AG08395 (cell line): ENCODE measurements at regions not wholly inside any gene's neighbourhood (a gene's known extent, or its start where the extent isn't known, plus 50 kb on each side); places are given as distances from the start of the nearest gene placed in this dataset.

Source experiments
- DNase-seq: peaks from one replicate; pipeline ENCODE4 v3.0.0; 2012; ENCODE audit warnings: mixed read lengths, low spot score

- no peak for DNase-seq
Measured at GRCh38 chr7:155181768-155182167, 111.6 kb downstream of the HTR5A start.

DNA sequence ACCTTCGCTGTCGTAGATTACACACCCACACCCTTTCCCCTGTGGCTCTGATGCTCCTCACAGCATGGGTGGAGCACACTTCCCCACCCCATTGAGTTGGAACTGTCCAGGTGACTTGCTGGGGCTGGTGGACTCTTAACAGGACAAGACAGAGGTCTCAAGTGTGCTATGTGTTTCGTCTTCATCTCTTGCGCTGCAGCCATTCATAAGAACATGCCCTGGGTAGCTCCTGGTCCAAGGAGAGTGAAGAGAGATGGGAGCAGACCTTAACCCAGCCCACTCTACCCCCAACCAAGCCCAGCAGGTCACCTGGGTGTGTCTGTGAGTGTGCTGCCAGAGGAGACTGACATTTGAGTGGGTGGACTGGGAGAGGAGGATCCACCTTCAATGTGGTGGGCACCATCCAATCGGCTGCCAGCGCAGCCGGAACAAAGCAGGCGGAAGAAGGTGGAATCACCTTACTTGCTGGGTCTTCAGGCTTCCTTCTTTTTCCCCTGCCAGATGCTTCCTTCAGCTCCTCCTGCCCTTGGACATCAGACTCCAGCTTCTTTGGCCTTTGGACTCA is 112.4 kb downstream of the HTR5A start:
- DNase-seq = no peak

DNA sequence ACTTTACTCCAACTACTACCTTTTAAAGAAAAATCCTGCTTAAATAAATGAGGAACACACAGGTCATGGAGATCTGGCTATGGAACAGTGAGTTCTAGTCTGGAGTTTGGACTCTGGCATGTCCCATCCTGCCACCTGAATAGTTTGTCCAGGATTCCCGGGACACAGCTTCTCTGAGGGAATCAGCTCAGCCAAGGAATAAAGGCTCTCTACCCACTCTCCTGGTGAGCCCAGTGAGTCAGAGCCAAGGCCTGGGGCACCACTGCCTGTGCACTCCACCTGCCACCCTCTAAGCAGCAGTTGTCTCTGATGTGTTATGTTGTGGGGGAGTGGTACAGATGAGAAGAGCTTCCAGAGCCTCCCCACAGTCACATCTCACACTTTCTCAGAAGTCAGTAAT is 113.5 kb downstream of the HTR5A start:
- no peak for DNase-seq

DNA sequence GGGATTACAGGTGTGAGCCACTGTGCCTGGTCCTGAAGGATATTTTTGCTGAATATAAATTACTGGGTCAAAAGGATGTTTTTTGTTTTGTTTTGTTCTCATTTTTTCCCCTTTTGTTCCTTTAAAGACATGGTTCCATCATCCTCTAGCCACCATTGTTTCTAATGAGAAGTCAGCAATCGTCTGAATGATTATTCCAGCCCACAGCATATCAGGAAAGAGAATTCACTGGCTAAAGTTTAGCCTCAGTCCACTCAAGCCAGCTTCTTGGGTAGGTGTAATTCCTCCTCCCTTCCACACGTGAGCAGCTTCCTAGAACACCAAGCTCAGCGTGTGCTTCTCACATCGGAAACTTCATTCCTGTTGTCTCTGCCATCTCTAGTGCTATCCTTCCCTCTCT is 112.8 kb upstream of the INSIG1 start:
- DNase-seq = no peak

GRCh38 chr7:155187061-155187785 is 110.5 kb upstream of the INSIG1 start:
- no peak for DNase-seq

DNA sequence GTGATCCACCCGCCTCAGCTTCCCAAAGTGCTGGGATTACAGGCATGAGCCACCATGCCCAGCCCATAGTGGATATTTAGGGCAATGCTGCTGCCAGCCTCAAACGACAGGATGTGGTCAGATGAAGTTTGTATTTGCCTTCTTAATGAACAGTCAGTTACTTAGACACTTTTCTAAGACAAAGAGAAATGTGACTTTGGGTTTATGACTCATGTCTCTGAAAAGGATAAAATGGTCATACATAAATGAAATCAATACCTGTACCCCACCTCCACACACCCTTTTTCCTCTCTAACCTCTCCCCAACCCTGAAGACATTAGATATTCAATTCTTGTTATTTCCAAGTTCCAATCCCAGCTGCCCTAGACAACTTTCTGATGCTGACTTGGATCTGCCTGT is 109.3 kb upstream of the INSIG1 start:
- no peak for DNase-seq

- DNase-seq = no peak
Measured at GRCh38 chr7:155188821-155189581, 108.7 kb upstream of the INSIG1 start.

GRCh38 chr7:155189590-155189989 is 108.1 kb upstream of the INSIG1 start:
- DNase-seq = no peak

DNA sequence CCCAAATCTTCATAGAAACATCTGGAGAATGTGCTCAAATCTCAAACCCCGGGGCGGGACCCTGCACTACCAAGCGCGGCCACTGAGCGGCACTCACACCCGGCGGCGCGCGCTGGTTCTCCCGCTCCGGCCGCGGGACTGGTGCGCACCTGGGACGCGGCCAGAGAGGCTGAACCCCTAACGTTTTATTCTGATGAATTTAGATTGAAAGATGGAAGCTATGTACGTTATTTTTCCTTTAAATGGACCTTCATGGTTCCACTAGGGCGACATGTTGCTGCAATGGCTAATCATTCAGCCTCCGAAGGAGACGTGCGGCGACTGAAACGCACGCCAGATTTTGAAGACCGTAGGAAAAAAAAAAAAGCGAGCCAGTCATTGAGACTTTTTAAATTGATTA is 107.0 kb upstream of the INSIG1 start:
- peak; percentile 72 for DNase-seq

DNA sequence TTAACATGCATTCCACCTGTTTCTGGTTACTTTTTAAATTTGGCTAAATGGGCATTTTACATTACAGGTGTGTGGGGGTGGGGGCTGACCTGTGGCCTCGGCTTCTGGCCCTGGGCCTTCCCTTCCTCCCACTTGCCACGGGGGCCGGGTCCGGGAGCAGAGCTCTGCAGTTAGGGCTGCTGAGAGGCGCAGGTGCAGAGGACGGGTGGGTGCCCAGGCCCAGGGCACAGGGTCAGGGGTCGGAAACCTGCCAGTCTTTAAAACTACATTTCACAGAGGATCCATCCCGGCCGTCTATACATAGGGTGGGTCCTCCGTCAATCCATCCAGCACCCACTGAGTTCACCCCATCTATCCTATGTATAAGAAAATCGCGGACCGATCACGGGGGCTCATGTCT is 106.5 kb upstream of the INSIG1 start:
- no peak for DNase-seq

DNA sequence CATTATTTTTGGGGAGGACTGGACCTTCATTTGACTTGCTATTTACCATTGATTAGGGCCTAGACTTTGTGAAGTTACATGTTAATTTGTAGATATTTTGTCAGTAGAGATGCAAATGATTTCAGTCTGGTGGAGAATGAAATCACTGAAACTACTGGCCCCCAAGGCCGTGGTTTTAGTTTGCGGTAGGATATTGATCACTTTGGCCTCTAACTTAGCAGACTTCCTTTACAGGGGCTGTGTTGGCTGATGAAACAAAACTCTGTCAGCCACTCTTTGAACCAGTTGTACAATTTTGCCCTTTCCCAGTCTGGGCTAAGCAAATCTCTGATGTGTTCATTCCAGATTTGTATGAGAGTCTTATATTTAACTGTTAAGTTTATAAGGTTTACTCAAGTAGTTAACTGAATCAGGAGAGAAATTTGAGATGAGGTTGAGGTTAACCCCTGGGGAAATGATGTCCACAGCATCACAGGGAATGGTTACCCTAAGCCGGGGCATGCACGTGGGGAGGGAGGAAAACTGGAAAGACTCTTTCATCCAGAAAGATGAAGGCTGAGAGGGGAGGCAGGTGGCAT is 105.7 kb upstream of the INSIG1 start:
- no peak for DNase-seq

DNA sequence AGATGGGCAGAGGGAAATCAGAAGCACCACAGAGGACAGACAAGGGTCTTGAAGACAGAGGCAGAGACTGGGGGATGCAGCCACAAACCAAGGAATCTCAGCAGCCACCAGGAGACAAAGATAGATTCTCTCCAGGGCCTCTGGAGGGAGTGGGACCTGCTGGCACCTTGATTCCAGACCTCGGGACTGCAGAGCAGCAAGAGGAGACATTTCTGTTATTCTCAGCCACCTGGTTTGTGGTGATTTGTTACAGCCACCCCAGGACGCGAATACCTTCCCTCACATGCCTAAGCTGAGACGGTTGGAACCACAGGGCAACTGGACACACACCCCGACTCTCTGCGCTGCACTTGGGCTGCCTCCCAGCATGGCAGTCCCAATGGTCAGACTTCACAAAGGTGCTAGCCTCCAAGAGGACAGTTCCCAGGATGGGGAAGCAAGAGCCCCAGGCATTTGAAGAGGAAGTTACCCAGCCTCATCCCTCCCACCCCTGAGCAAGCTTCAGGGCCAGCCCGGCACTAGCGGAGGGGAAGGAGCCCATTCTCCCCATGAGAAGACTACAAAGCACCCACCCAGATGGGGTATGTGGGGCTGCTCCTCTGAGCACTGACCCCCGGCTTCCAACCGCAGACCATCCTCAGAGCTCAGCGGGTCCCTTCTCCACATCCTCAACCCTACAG is 104.6 kb upstream of the INSIG1 start:
- DNase-seq = no peak

GRCh38 chr7:155193716-155194115 is 104.0 kb upstream of the INSIG1 start:
- no peak for DNase-seq

- no peak for DNase-seq
Measured at GRCh38 chr7:155194382-155195140, 103.1 kb upstream of the INSIG1 start.

DNA sequence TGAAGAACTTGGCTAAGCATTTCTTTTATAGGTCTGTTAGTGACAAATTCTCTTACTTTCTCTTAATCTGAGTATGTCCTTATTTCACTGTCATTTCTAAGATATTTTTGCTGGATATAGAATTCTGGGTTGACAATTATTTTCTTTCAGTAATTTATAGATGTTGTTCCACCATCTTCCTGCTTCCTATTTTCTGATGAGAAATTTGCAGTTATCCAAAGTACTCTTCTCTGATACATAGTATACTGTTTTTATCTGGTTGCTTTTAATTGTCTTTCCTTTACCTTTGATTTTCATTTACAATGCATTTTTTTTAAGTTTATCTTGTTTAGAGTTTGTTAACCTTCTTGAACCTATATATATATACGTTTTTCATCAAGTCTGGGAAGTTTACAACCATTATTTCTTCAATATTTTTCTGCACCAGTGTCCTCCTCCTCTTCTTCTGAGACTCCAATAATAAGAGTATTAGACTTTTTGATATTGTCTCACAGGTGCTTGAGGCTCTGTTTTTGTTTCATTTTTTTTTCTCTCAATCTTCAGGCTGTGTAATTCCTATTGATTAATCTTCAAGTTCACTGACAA is 101.6 kb upstream of the INSIG1 start:
- DNase-seq = no peak

DNA sequence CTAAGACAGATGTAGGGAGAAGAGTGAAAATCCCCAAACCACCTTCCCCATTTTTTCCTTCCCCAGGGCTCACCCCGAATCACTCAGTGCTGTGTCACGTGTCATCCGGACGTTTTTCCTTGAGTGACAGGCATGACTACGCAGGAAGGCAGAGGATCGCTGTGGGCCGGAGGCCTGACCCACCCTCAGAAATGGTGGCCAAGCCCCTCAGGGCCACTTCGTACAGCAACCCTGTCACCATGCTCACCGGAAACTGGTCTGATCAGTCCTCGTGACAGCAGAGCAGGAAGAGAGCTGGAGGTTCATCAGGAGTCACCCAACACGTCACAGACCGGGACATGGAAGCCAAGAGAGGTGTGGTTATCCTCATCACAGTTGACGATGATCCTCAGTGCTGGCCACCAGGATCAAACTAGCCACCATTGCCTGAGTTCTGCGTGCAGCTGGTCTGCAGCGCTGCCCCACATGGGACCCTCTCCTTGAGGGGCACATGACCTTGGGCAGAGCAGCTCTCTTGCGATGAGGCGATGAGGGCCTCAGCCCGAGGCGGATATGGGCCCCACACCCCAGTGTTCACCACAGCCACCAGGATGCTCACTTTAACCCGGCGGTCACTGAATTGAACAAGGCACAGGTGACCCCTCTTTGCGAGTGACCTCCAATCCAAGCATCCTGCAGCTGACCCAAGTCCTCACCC is 99.3 kb upstream of the INSIG1 start:
- no peak for DNase-seq

- DNase-seq = peak; percentile 23
Measured at GRCh38 chr7:155198901-155199845, 98.5 kb upstream of the INSIG1 start.

GRCh38 chr7:155201325-155202087 is 96.2 kb upstream of the INSIG1 start:
- DNase-seq = no peak
